HG02588 (cell line): ENCODE measurements at regions not wholly inside any gene's neighbourhood (a gene's known extent, or its start where the extent isn't known, plus 50 kb on each side); places are given as distances from the start of the nearest gene placed in this dataset.
"Not testable (repeated sequence)": the region's sequence is repeated elsewhere in the genome, so short reads cannot be mapped to it uniquely, and the experiment has no call there.

Experiments used
- ATAC-seq: cut with Tn5 transposase; IDR thresholded peaks from one replicate; pipeline ENCODE4 v1.9.1; 2021; ENCODE audit warnings: mild to moderate bottlenecking, moderate library complexity; ENCODE audit not compliant: unreplicated experiment

DNA sequence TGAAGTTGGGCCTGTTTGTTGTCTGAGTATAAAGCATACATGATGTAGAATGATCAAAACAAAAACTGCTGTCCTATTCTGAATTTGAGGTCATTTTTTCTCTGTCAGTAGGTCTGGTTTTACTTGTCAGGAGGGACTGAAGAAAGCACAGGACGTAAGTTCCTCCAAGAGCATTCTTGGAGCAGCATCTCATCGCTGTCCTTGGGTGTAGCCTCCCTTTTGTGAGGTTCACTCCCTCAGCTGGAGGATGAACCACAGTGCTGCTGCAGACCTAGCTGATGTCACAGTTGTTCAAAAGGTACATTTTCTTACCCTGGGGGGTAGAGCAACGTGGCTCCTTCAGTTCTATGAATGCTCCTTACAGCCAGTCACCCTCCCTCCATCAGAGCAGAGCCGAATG, 490.0 kb upstream of the TBL1XR1 start:
- ATAC-seq: no peak

DNA sequence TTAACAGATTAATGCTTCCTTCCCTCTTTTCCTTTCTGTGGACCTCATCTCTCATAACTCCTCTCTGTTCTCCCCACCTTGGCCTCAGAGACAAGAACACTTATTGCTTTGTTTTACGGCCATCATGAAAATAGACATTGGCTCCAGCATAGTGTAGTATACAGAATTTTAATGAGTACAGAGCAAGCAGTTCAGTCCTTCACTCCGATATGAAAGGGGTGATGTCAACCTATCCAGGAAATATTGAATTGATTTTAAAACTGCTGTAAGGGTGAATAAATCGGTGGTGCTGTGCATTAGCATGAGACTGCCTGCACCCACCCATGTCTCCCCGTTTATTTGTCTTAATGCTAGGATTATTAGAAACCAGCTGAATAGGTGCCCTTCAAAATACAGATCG, 490.9 kb upstream of the TBL1XR1 start:
- ATAC-seq: no peak

DNA sequence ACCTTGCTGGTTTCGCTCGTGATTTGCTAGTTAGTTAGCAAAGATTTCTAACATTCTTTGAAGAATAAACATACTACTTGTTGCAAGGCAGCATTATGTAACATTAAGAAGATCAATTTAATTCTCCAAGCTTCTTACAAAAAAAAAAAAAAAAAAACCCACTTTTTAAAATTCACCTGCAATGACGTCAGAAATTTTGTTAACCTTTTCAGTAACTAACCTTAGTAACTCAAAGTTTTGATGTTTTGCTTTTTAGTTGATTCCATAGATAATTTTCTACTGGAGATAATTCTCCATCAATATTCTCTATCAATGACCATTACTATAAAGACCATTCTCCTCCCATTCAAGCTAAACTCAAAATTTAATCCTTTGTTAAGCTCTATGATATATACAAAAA, 491.8 kb upstream of the TBL1XR1 start:
- ATAC-seq: no peak

DNA sequence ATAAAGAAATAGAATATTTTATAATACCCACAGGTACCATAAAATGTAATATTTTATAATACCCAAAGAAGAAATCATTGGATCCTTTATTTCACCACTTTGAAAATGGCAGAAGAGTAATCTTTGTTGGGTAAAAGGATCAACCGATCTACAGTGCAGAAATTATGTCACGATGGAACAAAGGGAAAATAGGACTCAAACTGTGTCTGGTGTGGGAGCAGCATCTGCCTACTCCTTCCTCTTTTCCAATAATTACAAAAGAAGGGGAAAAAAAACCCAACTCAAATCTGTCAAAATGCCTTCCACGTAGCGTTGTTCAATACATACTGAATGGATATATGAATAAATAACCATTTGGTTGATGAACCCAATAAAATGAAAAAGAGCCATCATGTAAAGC, 492.6 kb upstream of the TBL1XR1 start:
- ATAC-seq: no peak

DNA sequence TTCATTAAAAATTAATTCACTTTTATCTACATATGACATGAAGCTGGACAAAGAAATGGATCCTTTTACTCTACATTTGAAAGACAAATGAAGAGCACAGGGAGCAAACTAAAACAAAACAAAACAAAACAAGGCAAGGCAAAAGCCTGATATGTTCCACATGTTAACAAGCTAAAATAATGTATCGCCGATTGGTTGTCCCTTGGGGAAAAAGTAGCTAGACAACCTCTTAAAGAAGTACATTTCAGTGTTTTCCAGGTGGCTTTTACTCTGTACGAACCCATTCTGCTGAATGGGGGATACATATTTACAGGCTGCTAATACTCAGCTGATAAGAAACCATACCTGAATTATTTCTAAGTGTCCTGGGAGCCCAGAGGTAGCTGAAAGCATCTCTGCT, 493.0 kb upstream of the TBL1XR1 start:
- ATAC-seq: no peak

DNA sequence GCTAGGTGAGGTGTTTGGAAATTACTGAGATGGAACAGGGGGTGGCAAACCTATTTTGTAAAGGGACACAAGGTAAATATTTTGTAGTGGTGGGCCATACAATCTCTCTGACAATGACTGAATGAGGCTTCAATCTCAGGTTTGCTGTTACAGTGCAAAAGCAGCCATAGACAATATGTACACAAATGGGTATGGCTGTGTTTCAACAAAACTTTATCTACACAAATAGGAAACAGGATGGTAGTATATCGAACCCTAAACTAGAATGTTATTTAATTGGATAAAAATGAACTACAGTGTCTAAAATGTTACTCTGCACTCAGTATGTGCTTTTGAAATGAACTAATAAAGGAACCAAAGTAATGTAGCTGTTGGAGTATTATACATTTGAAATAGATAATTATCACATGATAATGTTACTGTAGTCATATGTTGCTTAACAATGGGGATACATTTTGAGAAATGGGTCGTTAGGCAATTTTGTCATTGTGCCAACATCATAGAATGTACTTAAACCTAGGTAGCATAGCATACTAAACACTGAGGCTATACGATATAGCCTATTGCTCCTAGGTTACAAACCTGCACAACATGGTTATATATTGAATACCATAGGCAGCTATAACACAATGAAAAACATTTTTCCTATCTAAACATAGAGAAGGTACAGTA, 495.2 kb upstream of the TBL1XR1 start:
- no peak for ATAC-seq

DNA sequence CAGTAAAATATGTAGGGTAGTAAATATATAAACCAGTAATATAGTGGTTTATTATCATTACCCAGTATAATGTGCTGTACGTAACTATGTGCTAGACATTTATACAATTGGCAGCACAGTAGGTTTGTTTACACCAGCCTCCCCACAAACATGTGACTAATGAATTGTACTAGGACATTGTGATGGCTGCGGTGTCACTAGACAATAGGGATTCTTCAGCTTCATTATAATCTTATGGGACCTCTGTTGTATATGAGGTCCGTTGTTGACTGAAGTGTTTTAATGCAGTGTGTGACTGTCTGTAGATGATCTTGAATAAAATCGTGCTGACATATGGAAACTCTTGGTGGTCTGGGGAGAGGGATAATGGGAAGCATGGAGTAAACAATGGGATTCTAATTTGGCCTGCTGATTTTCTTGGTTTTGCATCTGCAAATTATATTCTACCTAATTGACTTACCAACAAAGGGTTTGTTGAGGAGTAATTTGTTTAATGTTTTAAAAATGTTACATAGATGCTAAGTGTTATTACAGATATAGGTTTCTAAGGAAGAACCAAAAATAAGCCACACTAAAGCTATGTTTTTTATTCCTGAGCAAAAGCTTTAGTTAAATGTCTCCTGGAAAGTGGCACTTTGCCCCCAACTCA, 496.5 kb upstream of the TBL1XR1 start:
- no peak for ATAC-seq

DNA sequence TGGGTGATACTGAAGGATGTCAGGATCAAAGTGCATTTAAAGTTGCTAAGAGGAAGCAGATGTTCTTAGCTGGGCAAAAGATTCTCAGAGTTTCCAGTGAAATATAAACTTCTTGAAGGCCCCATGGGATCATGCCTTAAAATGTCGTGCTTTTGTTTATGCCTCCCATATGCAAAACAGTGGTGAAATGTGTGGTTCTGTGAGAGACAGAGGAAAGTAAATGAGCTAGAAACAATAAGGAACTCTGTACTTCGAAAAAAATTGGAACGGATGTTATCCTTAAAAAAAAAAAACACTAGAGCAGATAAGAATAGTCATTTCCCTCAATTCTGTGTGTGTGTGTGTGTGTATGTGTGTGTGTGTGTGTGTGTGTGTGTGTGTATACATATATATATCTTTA, 497.0 kb upstream of the TBL1XR1 start:
- no peak for ATAC-seq

DNA sequence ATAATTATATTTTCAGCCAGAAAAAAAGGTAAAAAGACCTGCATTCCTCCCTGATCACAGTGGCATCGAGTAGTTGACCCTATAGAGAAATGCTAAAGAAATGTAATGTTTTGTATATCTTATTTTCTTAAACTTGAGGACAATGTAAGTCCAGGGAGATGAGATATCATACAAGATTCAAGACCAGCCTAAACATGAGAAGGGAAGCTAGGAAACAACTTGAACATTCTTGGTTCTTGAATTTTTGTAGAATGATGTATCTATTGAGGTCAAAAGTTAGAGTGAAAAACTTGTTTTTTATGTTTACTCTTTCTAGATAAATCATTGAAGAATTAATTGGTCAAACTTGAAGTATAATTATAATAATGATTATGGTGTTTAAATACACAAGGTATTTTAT, 497.7 kb upstream of the TBL1XR1 start:
- no peak for ATAC-seq

DNA sequence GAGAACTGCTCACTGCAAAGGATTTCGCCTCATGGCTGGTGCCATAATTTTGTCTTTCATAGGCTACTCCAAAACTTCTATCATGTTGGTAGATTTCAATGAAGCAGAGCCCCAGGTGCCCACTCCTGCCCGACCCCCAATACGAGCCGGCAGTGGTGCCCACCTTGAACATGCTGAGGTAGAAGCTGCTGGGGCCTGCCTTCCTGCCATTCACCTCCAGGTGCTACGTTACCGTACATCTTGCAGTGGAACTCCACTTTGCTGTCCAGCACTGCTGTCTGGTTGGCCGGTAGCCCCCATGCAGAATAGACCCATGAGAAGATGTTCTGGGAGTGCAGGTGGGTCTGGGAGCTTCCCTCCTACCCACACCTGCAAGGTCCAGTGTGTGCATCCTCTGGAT, 502.8 kb upstream of the TBL1XR1 start:
- ATAC-seq: no peak

DNA sequence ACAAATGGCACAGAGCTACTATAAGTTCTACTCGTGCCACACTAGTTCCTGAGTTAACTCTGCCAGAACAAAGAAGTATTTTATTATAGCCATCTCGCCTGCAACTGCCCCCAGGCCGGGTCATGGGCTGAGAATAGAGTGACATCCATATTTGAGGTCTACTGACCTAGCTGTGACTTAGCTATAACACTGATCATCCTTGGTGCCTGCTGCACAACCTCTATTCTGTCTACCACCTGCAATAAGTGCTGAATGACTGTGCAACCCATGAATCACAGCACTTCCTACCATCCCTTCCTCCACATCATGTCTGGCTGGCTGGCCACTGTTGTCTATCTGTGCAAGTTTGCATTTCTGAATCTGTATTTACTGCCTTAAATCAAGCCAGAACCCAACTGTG, 506.5 kb upstream of the TBL1XR1 start:
- no peak for ATAC-seq

DNA sequence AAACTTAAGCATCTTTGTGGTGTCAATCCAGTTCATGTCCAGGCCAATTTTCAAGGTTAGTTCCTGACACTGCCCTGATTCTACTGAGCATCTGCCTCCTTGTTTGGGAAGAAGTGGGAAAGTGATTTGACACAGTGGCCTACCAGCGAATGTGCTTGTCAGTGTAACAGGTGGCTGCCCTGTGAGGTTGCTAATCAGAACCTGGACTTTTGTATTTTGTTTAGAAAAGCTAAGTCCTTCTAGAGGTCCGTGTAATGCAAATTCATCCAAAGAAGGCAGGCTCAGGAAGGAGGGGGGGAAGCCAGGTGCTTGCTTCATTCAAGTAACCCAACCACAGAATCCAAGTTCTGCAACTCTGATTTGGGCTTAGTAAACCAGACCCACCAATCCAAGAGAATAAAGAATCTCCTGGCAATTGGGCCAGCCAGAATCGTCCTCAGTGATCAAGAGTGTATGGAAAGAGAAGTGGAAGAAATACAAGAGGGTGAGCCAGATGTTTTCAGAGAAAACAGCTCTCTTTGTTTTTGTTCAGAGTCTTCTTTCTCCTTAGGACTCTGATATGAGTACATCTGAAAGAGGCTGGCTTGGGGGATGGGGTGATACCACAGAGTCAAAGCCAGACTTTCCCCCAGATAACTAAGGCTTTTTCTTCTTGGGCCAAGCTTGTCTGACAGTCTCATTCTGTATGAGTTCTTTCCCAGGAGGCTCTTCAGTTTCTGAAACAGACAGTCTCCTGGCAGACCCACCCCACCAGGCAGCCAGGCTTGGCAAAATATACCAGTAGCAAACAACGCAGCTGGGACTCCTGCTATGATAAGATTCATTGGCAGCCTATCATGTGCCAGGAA, 508.9 kb upstream of the TBL1XR1 start:
- no peak for ATAC-seq

DNA sequence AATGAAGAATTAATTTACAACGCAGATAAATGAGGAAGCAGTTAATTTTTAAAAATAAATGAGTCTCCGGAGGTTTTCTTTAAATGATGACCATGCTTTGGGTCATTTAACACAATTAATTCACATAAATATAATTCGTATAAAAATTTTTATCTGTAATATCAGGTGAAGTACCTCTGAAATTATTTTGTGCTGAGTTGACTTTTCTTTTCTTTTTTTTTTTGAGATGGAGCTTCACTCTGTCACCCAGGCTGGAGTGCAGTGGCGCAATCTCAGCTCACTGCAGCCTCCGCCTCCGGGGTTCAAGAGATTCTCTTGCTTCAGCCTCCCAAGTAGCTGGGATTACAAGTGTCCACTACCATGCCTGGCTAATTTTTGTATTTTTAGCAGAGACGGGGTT, 512.2 kb upstream of the TBL1XR1 start:
- not testable (repeated sequence) for ATAC-seq

DNA sequence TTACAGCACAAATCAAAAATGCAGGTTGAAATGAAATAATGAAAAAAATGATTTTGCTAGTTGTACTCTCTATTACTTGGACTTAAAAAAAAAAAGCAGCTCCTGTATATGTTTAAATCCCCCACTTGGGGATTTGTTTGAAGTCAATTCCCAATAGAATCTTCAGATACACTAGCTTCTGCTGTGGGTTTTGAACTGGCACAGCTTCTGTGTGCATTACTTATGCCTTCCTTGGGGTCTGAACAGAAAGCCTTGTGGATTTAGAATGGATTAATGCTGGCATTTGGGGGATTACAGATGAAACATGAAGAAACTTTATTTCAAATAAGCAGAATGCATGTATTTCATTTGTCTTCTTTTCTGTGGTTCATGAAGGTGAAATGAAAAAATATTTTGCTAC, 513.2 kb upstream of the TBL1XR1 start:
- no peak for ATAC-seq

DNA sequence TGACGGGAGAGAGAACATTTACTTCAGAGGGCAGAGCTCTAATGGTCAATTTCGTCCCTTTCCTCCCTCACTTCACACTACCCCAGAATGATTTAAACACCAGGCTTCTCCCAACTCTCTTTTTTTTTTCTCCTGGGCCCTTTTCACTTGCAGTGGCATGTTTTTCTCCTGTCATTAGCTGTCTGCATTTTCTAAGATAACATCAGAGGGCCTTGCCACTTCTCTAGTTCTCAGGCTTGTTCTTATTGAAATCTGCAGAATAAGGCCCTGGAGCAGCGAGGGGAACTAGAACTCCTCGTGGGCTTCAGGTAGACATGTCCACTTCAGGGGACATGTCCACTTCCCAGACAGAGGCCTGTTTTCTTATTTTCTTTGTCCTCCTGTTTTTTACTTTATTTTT, 514.4 kb upstream of the TBL1XR1 start:
- ATAC-seq: no peak

DNA sequence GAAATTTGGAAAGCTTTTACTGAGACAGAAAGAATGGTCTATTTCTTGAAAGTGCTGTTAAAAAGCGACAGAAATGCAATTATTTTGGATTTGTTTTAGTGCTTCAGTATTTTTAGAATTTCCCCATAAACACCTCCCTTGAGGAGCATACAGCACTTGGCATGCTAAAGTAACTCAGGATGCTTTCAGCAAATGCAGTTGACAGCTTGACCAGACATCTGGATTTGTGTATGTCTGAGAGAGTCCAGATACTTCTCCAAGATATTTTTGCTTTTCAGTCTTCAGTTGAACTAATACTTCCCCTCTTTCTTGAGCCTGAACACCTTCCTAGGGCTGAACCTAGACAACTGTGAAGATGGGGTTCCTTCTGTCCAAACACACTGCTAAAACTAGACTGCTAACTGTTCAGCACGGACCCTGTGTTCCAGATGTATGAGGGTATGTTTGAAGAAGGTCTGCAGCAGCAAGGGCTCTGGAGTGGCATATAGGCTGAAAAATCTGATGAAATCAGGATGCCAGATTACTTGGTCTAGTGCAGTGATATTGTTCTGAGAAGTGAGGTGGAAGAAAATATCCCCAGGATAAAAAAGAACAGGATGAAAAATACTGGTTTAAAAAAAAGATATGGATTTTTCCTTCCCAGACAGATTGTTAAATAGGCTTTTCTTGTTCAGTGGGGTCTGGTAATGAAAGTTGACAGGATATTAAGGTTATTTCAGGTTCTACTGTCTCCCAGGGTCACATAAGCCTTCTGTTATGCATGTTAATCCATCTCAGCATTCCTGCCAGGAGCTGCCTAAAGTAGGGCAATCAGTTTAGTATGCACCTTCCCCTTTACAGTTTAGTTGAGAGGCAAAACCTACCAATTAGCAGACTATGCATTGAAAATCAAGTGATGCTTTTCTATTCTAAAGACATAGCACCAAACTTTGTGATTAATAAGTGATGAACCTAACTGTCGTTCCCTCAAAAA, 516.9 kb upstream of the TBL1XR1 start:
- no peak for ATAC-seq

DNA sequence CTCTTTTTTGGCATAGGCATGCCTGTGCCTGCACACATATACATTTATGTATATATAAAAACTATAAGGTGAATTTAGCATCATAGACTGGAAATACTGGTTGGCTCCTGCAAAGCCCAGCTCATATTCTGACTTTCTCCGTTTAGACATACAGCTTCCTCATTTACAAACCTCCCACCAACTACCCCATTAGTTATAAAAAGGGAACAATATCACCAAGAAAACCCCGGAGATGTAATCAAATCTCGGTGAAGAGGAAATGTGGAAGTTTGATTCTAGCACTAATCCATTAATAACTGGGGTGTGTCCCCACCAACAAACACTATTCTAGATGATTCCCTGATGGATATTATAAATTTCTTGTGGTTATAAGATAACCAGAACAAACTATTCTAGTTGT, 517.7 kb upstream of the TBL1XR1 start:
- no peak for ATAC-seq

DNA sequence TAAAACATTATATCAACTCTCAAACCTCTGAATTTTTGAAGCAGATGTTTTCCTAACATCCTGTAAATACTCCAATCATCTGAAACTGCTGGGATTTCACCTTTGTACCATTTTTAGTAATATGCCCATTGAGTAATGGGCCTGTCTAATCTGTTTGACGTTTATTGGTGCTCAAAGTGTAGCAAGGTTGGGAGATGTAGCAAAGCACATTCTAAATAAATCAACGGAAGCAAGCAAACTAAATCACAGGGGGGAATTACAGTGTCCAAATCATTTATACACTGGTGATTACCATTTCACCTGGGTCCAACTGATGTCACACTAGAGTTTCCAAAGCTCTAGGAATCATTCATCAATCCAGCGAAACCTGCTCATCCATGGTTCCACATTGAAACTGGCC, 518.7 kb upstream of the TBL1XR1 start:
- no peak for ATAC-seq

DNA sequence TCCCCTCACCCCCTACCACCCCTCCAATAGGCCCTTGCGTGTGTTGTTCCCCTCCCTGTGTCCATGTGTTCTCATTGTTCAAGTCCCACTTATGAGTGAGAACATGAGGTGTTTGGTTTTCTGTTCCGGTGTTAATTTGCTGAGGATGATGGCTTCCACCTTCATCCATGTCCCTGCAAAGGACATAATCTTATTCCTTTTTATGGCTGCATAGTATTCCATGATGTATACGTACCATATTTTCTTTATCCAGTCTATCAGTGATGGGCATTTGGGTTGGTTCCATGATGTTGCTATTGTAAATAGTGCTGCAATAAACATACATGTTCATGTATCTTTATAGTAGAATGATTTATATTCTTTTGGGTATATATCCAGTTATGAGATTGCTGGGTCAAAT, 523.6 kb upstream of the TBL1XR1 start:
- not testable (repeated sequence) for ATAC-seq

DNA sequence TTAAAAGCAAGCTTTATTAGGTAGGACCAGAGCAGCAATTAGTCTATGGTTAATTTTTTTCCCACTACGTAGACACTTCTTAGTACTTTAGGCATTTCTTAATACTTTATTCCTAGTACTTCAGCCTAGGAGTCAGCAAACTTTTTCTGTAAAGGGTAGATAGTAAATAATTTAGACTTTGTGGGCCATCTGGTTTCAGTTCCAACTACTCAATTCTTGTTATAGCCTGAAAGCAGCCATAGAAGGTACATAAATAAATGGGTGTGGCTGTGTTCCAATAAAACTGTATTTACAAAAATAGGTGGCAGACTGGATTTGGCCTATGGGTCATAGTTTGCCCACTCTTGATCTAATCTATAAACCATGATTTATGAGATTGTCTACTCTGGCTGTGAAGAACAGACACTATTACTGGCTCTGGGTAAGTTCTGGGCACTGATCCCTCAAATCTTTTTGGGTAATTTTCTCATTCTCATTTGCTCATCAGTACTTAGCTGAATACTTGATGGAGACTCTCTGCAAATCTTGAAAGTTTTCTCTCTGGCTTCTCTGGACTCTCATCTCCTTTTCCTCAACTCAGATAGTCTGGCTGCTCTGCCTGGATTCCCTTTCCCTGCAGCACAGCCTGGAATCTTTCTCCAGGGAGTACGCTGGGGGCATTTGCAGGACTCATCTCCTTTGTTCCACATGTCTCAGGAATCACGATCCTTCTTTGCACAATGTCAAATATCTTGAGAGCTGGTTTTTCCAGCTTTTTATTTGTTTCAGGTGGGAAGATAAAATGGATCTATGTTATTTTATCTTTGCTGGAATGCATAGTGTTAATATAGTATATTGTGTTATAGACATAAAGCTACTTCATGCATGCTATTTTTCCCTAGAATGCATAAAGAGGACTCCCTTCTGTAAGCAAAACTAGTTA, 524.8 kb upstream of the TBL1XR1 start:
- no peak for ATAC-seq
